ENCODE measurements at regions not wholly inside any gene's neighbourhood (a gene's known extent, or its start where the extent isn't known, plus 50 kb on each side); places are given as distances from the start of the nearest gene placed in this dataset.
"Not testable (repeated sequence)": the region's sequence is repeated elsewhere in the genome, so short reads cannot be mapped to it uniquely, and the experiment has no call there.

DNA sequence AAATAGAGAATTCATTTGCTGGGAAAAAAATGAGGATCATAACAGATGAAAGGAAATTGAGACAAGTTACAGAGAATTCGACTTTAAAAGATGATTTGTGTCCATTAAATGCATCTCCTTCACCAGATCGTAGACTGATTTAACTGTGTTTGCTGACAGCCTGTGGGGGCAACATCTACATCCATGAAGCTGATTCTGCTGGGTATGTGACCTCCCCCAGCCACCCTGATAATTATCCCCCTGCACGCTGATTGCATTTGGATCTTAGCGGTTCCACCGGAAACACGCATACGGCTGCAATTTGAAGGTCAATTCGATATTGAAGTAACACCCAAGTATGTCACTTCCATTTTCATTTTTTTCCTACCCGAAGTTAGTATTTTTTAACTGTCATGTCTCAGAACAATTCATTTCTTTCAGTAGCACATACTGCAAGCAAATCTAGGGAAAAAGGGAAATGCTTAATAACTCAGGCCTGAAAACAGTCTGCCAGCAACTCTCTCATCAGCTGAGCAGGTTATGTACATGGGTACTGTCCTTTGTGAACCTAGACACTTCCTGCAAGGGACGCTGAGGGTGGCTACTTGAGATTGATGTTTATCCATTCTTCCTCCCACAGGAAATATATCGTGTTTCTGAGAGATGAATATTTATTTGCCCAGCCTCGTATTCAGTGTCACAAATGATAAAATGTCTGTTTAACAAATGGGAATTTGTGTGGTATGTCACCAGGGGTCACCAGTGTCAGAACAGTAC is 134.9 kb downstream of the ZNF22 start:
- 79% methylated on average over 12 of the region's 12 CpGs for WGBS (ENCODE audit: low lambda C conversion rate, missing lambda C conversion rate)
- H3K36me3 ChIP-seq (replicated peaks; ENCODE audit: insufficient read depth, low read depth): no peaks in the 10 kb centered on the region
- no peak for DNase-seq (ENCODE audit: low spot score)
- TF ChIP-seq EZH2phosphoT487 (IDR thresholded peaks at IDR 0.05; ENCODE audit: low read depth, severe bottlenecking, unreplicated experiment): no peak
- TF ChIP-seq, protein P1, sequence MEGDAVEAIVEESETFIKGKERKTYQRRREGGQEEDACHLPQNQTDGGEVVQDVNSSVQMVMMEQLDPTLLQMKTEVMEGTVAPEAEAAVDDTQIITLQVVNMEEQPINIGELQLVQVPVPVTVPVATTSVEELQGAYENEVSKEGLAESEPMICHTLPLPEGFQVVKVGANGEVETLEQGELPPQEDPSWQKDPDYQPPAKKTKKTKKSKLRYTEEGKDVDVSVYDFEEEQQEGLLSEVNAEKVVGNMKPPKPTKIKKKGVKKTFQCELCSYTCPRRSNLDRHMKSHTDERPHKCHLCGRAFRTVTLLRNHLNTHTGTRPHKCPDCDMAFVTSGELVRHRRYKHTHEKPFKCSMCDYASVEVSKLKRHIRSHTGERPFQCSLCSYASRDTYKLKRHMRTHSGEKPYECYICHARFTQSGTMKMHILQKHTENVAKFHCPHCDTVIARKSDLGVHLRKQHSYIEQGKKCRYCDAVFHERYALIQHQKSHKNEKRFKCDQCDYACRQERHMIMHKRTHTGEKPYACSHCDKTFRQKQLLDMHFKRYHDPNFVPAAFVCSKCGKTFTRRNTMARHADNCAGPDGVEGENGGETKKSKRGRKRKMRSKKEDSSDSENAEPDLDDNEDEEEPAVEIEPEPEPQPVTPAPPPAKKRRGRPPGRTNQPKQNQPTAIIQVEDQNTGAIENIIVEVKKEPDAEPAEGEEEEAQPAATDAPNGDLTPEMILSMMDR (IDR thresholded peaks at IDR 0.05; ENCODE audit: poor library complexity): no peak
- TF ChIP-seq EZH2 (IDR thresholded peaks at IDR 0.05; ENCODE audit: borderline replicate concordance): no peak
- no peak overlapping the region for H3K4me3 ChIP-seq
- H3K9me2 ChIP-seq (replicated peaks; ENCODE audit: insufficient read depth): no peaks in the 10 kb centered on the region
- H3K27ac ChIP-seq: no peak overlapping the region
- H3K79me2 ChIP-seq: no peaks in the 10 kb centered on the region
- H3K27me3 ChIP-seq: no peaks in the 10 kb centered on the region
- no peaks in the 10 kb centered on the region for H3K4me1 ChIP-seq (ENCODE audit: insufficient read depth)
- no peak overlapping the region for H3K4me2 ChIP-seq
- H3K9me3 ChIP-seq (ENCODE audit: low read depth): no peaks in the 10 kb centered on the region
- no peak overlapping the region for H2AFZ ChIP-seq
- H4K20me1 ChIP-seq (ENCODE audit: insufficient read depth, poor library complexity, severe bottlenecking): no peaks in the 10 kb centered on the region

DNA sequence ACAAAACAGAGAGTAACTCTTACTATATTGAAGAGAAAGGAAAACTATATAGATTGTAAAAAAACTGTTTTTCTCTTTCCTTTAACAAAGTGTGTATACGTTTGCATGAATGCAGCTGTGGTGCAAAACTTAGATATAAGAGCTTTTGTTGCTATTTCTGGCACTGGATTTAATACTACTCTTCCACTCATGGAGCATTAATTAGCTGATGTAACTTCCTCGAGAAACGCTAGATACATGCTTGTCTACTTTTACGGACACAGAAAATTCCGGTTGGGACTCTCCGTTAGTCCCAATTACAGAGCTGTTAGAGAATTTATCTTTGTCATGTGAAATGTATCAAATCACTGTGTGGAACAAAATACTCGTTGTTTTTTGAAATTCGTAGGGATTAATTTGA is 135.5 kb downstream of the ZNF22 start:
- Histone ChIP-seq H3K79me2 (no peaks in the 10 kb centered on the region), H3K9me2 (replicated peaks; ENCODE audit: insufficient read depth) (no peaks in the 10 kb centered on the region), H3K27me3 (no peaks in the 10 kb centered on the region), H3K4me1 (ENCODE audit: insufficient read depth) (no peaks in the 10 kb centered on the region), H3K4me2 (no peak overlapping the region), H4K20me1 (ENCODE audit: insufficient read depth, poor library complexity, severe bottlenecking) (no peaks in the 10 kb centered on the region), H3K9me3 (ENCODE audit: low read depth) (no peaks in the 10 kb centered on the region), H3K36me3 (replicated peaks; ENCODE audit: insufficient read depth, low read depth) (no peaks in the 10 kb centered on the region), H2AFZ (no peak overlapping the region), H3K4me3 (no peak overlapping the region), H3K27ac (no peak overlapping the region)
- no peak for DNase-seq (ENCODE audit: low spot score)
- no peak for TF ChIP-seq EZH2phosphoT487 (IDR thresholded peaks at IDR 0.05; ENCODE audit: low read depth, severe bottlenecking, unreplicated experiment)
- TF ChIP-seq EZH2 (IDR thresholded peaks at IDR 0.05; ENCODE audit: borderline replicate concordance): no peak
- TF ChIP-seq, protein P1 (IDR thresholded peaks at IDR 0.05; ENCODE audit: poor library complexity): no peak
- 77% methylated on average over 8 of the region's 8 CpGs for WGBS (ENCODE audit: low lambda C conversion rate, missing lambda C conversion rate)

DNA sequence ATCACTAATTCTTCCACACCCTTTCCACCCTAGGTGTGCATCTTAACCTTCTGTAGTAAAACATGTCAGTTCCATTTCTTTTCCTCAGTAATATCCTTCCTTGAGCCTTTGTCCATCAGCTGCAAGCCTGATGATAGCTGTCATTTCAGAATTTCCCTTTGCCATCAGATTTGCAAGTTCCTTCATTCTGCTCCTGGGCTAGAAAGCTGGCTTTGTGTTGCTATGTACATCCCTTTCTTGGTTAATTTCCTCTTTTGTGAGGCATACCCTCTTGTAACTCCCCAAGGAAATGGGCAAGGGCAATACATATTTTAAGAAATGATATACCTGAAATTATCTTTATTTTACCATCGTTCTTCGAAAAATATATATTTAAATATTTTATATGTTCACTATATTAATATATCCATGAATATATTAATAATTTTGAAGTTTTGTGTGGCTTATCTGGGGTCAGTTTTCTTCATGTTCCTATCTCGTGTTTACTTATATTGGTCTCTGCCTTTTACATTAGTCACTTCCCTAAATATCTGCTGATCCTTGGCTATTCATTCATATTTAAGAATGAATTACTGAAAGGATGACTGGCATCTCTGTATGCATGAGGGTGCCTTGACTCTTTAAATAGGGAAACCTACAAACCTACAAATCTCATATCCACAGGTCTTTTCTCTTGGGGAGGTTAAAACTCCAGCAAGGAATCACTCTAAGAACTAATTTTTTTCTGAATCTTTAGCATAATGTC is 143.8 kb downstream of the ZNF22 start:
- TF ChIP-seq, protein P1 (IDR thresholded peaks at IDR 0.05; ENCODE audit: poor library complexity): no peak
- TF ChIP-seq EZH2 (IDR thresholded peaks at IDR 0.05; ENCODE audit: borderline replicate concordance): no peak
- no peak for TF ChIP-seq EZH2phosphoT487 (IDR thresholded peaks at IDR 0.05; ENCODE audit: low read depth, severe bottlenecking, unreplicated experiment)
- H3K4me1 ChIP-seq (ENCODE audit: insufficient read depth): no peaks in the 10 kb centered on the region
- no peaks in the 10 kb centered on the region for H3K9me3 ChIP-seq (ENCODE audit: low read depth)
- H3K27me3 ChIP-seq: no peaks in the 10 kb centered on the region
- H3K79me2 ChIP-seq: no peaks in the 10 kb centered on the region
- H3K4me2 ChIP-seq: no peak overlapping the region
- no peaks in the 10 kb centered on the region for H3K9me2 ChIP-seq (replicated peaks; ENCODE audit: insufficient read depth)
- no peaks in the 10 kb centered on the region for H3K36me3 ChIP-seq (replicated peaks; ENCODE audit: insufficient read depth, low read depth)
- no peak overlapping the region for H2AFZ ChIP-seq
- no peak overlapping the region for H3K4me3 ChIP-seq
- no peak overlapping the region for H3K27ac ChIP-seq
- no peak for DNase-seq (ENCODE audit: low spot score)
- WGBS (ENCODE audit: low lambda C conversion rate, missing lambda C conversion rate): 89% methylated on average over 3 of the region's 3 CpGs
- no peaks in the 10 kb centered on the region for H4K20me1 ChIP-seq (ENCODE audit: insufficient read depth, poor library complexity, severe bottlenecking)

DNA sequence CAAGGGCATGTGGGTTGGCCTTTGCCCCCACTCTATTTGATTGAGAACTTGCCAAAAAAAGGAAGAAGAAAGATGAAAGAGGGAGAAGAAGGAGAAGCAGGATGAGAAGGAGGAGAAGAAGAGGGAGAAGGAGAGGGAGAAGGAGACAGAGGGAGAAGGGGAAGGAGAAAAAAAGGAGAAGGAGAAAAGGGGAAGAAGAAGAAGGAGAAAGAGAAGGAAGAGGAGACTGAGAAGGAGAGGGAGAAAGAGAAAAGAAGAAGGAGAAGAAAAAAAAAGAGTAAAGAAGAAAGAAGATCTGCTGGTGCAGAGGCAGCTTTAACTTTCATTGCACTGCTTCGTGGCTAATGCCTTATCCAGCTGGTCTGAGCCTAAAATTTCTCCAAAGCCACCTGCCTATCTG is 144.4 kb downstream of the ZNF22 start:
- H3K4me1 ChIP-seq (ENCODE audit: insufficient read depth); H3K36me3 ChIP-seq (replicated peaks; ENCODE audit: insufficient read depth, low read depth); H3K4me3 ChIP-seq; H3K79me2 ChIP-seq; H3K27ac ChIP-seq; H3K27me3 ChIP-seq; DNase-seq (ENCODE audit: low spot score); H4K20me1 ChIP-seq (ENCODE audit: insufficient read depth, poor library complexity, severe bottlenecking); H2AFZ ChIP-seq; H3K9me2 ChIP-seq (replicated peaks; ENCODE audit: insufficient read depth); H3K9me3 ChIP-seq (ENCODE audit: low read depth); H3K4me2 ChIP-seq: not testable (repeated sequence)
- 57% methylated on average over 1 of the region's 1 CpG for WGBS (ENCODE audit: low lambda C conversion rate, missing lambda C conversion rate)

Data from hepatocyte (in vitro differentiated cells).